ENCODE measurements at regions not wholly inside any gene's neighbourhood (a gene's known extent, or its start where the extent isn't known, plus 50 kb on each side); places are given as distances from the start of the nearest gene placed in this dataset.
"Not testable (repeated sequence)": the region's sequence is repeated elsewhere in the genome, so short reads cannot be mapped to it uniquely, and the experiment has no call there.

DNA sequence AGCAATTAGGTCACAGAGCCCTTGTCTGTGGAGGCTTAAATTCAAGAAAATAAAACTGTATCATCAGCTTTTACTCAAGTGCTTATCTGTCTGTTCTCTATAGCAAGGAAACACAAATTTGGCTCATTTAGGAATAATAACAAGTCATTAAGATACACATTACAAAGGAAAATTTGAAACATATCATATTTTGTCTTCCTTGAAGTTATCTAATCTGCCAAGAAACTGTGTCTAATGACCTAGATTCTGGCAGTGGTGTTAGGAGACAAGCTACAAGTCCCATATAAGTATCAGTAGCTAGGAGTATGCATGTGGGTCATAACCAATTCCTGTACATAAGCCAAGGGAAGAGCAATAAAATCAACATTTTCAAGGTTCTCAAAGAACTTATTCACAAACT is 108.2 kb upstream of the SETMAR start:
- TF ChIP-seq, protein P1, sequence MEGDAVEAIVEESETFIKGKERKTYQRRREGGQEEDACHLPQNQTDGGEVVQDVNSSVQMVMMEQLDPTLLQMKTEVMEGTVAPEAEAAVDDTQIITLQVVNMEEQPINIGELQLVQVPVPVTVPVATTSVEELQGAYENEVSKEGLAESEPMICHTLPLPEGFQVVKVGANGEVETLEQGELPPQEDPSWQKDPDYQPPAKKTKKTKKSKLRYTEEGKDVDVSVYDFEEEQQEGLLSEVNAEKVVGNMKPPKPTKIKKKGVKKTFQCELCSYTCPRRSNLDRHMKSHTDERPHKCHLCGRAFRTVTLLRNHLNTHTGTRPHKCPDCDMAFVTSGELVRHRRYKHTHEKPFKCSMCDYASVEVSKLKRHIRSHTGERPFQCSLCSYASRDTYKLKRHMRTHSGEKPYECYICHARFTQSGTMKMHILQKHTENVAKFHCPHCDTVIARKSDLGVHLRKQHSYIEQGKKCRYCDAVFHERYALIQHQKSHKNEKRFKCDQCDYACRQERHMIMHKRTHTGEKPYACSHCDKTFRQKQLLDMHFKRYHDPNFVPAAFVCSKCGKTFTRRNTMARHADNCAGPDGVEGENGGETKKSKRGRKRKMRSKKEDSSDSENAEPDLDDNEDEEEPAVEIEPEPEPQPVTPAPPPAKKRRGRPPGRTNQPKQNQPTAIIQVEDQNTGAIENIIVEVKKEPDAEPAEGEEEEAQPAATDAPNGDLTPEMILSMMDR (IDR thresholded peaks at IDR 0.05), result no peak
- no peak overlapping the region for H3K4me3 Mint-ChIP-seq (ENCODE audit: unreplicated experiment)
- H3K27me3 Mint-ChIP-seq (ENCODE audit: unreplicated experiment), result no peaks in the 10 kb centered on the region
- H3K27ac Mint-ChIP-seq (ENCODE audit: unreplicated experiment), result no peak overlapping the region
- no peaks in the 10 kb centered on the region for H3K4me1 Mint-ChIP-seq (ENCODE audit: unreplicated experiment)
- H3K36me3 Mint-ChIP-seq (ENCODE audit: unreplicated experiment), result no peaks in the 10 kb centered on the region
- DNase-seq (ENCODE audit: extremely low spot score, unreplicated experiment), result no peak
- H3K9me3 Mint-ChIP-seq (ENCODE audit: unreplicated experiment), result peaks cover 20% of the 10 kb centered on the region

DNA sequence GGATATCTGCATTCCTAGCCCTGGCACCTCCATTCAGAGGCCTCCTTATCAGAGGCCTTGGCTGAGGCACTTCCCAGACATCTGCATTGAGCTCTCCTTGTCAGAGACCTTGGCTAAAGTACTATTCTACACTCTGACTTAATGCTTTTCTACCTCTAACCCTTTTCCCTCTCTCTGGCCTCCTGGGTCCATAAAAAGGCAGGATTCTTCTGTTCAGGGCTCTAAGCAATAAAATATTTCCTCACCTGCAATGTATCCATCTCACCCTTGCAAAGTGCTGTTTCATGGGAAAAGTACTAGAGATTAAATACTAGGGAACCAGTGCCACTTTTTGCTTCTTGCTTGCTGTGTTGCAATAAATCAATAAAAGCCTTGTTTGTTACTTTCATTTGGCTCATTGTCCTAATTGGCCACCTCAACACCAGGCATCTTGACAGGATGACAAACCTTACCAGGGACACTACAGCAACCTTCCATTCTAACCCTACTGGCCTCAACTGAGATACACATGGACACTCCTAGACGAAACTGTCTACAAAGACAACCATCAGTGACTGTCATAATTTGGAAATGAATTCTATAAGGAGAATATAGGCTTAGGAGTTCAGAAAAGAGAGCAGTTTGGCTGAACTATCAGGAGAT is 106.5 kb upstream of the SETMAR start:
- H3K27me3 Mint-ChIP-seq (ENCODE audit: unreplicated experiment), result no peaks in the 10 kb centered on the region
- no peak for DNase-seq (ENCODE audit: extremely low spot score, unreplicated experiment)
- H3K9me3 Mint-ChIP-seq (ENCODE audit: unreplicated experiment), result peaks cover 10% of the 10 kb centered on the region
- H3K27ac Mint-ChIP-seq (ENCODE audit: unreplicated experiment), result no peak overlapping the region
- TF ChIP-seq, protein P1 (IDR thresholded peaks at IDR 0.05), result no peak
- no peak overlapping the region for H3K4me3 Mint-ChIP-seq (ENCODE audit: unreplicated experiment)
- H3K36me3 Mint-ChIP-seq (ENCODE audit: unreplicated experiment), result no peaks in the 10 kb centered on the region
- no peaks in the 10 kb centered on the region for H3K4me1 Mint-ChIP-seq (ENCODE audit: unreplicated experiment)

DNA sequence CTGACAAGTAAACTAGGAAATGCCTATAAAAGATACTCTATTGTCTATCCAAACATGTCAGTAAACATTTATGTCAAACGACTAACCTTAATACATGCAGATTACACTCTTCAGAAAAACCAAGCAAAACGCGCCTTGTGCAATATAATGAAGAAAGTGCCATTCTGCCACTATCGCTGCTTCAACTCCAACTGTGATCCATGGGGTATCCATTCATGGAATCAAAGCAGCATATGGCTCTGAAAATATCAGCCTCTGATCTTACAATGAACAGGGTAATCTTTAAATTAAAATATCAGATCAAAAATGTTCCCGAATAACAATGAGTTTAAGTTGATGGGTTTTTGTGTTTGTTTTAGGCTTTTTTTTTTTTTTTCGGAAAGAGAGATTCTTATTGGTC is 105.5 kb upstream of the SETMAR start:
- TF ChIP-seq, protein P1 (IDR thresholded peaks at IDR 0.05), result no peak
- Mint-ChIP-seq H3K27me3 (ENCODE audit: unreplicated experiment) (no peaks in the 10 kb centered on the region), H3K27ac (ENCODE audit: unreplicated experiment) (no peak overlapping the region), H3K4me1 (ENCODE audit: unreplicated experiment) (no peaks in the 10 kb centered on the region), H3K9me3 (ENCODE audit: unreplicated experiment) (peaks cover 11% of the 10 kb centered on the region), H3K4me3 (ENCODE audit: unreplicated experiment) (no peak overlapping the region), H3K36me3 (ENCODE audit: unreplicated experiment) (no peaks in the 10 kb centered on the region)
- no peak for DNase-seq (ENCODE audit: extremely low spot score, unreplicated experiment)

DNA sequence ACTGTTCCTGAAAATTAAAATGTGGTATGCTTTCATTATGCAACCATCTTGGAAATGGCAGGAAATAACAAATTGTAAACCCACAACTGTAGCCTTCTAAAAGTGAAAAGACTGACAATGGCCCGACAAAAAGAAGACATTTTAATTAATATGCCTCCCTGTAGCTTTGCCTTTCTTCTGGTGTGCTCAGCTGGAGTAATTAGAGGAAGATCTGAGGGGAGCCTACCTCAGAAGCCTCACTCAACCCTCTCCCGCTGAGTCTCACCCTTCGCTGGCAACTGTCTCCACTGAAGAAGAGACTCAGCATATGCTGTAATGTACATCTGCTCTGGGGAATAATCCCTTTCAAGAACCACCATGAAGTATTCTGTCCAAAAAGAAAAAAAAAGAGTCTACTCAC is 104.7 kb upstream of the SETMAR start:
- TF ChIP-seq, protein P1 (IDR thresholded peaks at IDR 0.05), result no peak
- Mint-ChIP-seq H3K4me1 (ENCODE audit: unreplicated experiment) (no peaks in the 10 kb centered on the region), H3K27ac (ENCODE audit: unreplicated experiment) (no peak overlapping the region), H3K27me3 (ENCODE audit: unreplicated experiment) (no peaks in the 10 kb centered on the region), H3K4me3 (ENCODE audit: unreplicated experiment) (no peak overlapping the region), H3K36me3 (ENCODE audit: unreplicated experiment) (no peaks in the 10 kb centered on the region), H3K9me3 (ENCODE audit: unreplicated experiment) (peaks cover 13% of the 10 kb centered on the region)
- DNase-seq (ENCODE audit: extremely low spot score, unreplicated experiment), result no peak

DNA sequence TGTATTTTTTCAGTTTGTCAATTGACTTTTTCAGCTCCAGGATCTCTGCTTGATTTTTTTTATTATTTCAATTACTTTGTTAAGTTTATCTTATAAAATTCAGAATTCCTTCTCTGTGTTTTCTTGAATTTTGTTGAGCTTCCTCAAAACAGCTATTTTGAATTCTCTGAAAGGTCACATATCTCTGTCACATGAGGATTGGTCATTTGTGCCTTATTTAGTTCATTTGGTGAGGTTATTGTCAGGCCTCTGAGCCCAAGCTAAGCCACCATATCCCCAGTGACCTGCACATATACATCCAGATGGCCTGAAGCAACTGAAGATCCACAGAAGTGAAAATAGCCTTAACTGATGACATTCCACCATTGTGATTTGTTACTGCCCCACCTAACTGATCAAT is 98.4 kb upstream of the SETMAR start:
- H3K36me3 Mint-ChIP-seq (ENCODE audit: unreplicated experiment); H3K4me3 Mint-ChIP-seq (ENCODE audit: unreplicated experiment); H3K4me1 Mint-ChIP-seq (ENCODE audit: unreplicated experiment); DNase-seq (ENCODE audit: extremely low spot score, unreplicated experiment); H3K27ac Mint-ChIP-seq (ENCODE audit: unreplicated experiment); H3K27me3 Mint-ChIP-seq (ENCODE audit: unreplicated experiment); H3K9me3 Mint-ChIP-seq (ENCODE audit: unreplicated experiment): not testable (repeated sequence)

DNA sequence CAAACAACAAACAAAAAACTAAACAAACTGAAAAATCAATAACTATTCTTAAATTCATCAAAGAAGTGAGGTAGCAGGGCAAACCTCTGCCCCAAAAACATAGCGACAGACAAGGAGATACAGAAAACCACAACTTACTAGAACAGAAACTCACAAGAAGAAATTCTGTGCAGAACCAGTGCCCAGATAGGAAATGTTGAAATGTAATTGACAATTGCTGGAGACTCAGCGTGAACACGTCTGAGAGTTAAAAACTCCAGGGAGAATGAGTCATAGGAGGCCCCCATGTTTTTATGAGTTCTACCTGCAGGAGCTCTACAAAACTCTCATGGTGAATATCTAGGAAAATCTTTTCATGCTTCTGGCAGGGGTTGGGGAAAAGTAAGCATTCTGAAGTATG is 95.5 kb upstream of the SETMAR start:
- no peak overlapping the region for H3K4me3 Mint-ChIP-seq (ENCODE audit: unreplicated experiment)
- TF ChIP-seq, protein P1 (IDR thresholded peaks at IDR 0.05), result no peak
- no peaks in the 10 kb centered on the region for H3K36me3 Mint-ChIP-seq (ENCODE audit: unreplicated experiment)
- no peak overlapping the region for H3K27ac Mint-ChIP-seq (ENCODE audit: unreplicated experiment)
- no peak for DNase-seq (ENCODE audit: extremely low spot score, unreplicated experiment)
- peaks cover 12% of the 10 kb centered on the region for H3K9me3 Mint-ChIP-seq (ENCODE audit: unreplicated experiment)
- H3K4me1 Mint-ChIP-seq (ENCODE audit: unreplicated experiment), result no peaks in the 10 kb centered on the region
- H3K27me3 Mint-ChIP-seq (ENCODE audit: unreplicated experiment), result no peaks in the 10 kb centered on the region
